ENCODE measurements at regions not wholly inside any gene's neighbourhood (a gene's known extent, or its start where the extent isn't known, plus 50 kb on each side); places are given as distances from the start of the nearest gene placed in this dataset.

GRCh38 chr11:42055606-42056005 lies 596.2 kb upstream of the LRRC4C start:
- no peak for DNase-seq

GRCh38 chr11:42058794-42059193 lies 599.3 kb upstream of the LRRC4C start:
- no peak for DNase-seq

GRCh38 chr11:42065199-42065598 lies 605.7 kb upstream of the LRRC4C start:
- DNase-seq: no peak

- DNase-seq: no peak
Measured at GRCh38 chr11:42066113-42066512, 606.7 kb upstream of the LRRC4C start.

- DNase-seq: no peak
Measured at GRCh38 chr11:42074306-42074705, 614.9 kb upstream of the LRRC4C start.

- DNase-seq: no peak
Measured at GRCh38 chr11:42075180-42075579, 615.7 kb upstream of the LRRC4C start.

- no peak for DNase-seq
Measured at GRCh38 chr11:42077794-42078193, 618.3 kb upstream of the LRRC4C start.

- DNase-seq: no peak
Measured at GRCh38 chr11:42085736-42086135, 626.3 kb upstream of the LRRC4C start.

- DNase-seq: no peak
Measured at GRCh38 chr11:42093541-42093940, 634.1 kb upstream of the LRRC4C start.

- no peak for DNase-seq
Measured at GRCh38 chr11:42098075-42098474, 638.6 kb upstream of the LRRC4C start.

GRCh38 chr11:42112866-42113265 lies 653.4 kb upstream of the LRRC4C start:
- DNase-seq: no peak

- no peak for DNase-seq
Measured at GRCh38 chr11:42114927-42115326, 655.5 kb upstream of the LRRC4C start.

- no peak for DNase-seq
Measured at GRCh38 chr11:42138454-42138853, 679.0 kb upstream of the LRRC4C start.

GRCh38 chr11:42145311-42145710 lies 685.9 kb upstream of the LRRC4C start:
- DNase-seq: no peak

GRCh38 chr11:42161886-42162285 lies 702.4 kb upstream of the LRRC4C start:
- no peak for DNase-seq

- no peak for DNase-seq
Measured at GRCh38 chr11:42169191-42169590, 709.7 kb upstream of the LRRC4C start.

- DNase-seq: no peak
Measured at GRCh38 chr11:42170601-42171000, 711.1 kb upstream of the LRRC4C start.

GRCh38 chr11:42171046-42171445 lies 711.6 kb upstream of the LRRC4C start:
- no peak for DNase-seq

GRCh38 chr11:42172441-42172840 lies 713.0 kb upstream of the LRRC4C start:
- DNase-seq: no peak

GRCh38 chr11:42175203-42175602 lies 715.8 kb upstream of the LRRC4C start:
- no peak for DNase-seq

- DNase-seq: no peak
Measured at GRCh38 chr11:42179216-42179615, 719.8 kb upstream of the LRRC4C start.

GRCh38 chr11:42195289-42196013 lies 736.0 kb upstream of the LRRC4C start:
- DNase-seq: no peak

GRCh38 chr11:42200311-42200710 lies 740.9 kb upstream of the LRRC4C start:
- DNase-seq: no peak

- DNase-seq: no peak
Measured at GRCh38 chr11:42201603-42202148, 742.2 kb upstream of the LRRC4C start.

- DNase-seq: no peak
Measured at GRCh38 chr11:42205518-42205917, 746.1 kb upstream of the LRRC4C start.
